Stimulated activated naive CD8-positive, alpha-beta T cell treated with anti-CD3 and anti-CD28 coated beads, Interleukin-15, Interleukin-2, amounts not matched to agents 100 U/mL and 50 U/mL, for 24 hours (primary cell): ENCODE measurements at regions not wholly inside any gene's neighbourhood (a gene's known extent, or its start where the extent isn't known, plus 50 kb on each side); places are given as distances from the start of the nearest gene placed in this dataset.
A peak's percentile ranks its signal among the peaks of the same experiment; 100 is the strongest.

ENCODE experiments used
- ATAC-seq: fragments of 150-1000 bp; cut with Tn5 transposase; one replicate; pipeline ENCODE4 v1.10.0; 2021
- DNase-seq: peaks from one replicate; pipeline ENCODE4 v3.0.0; 2021

DNA sequence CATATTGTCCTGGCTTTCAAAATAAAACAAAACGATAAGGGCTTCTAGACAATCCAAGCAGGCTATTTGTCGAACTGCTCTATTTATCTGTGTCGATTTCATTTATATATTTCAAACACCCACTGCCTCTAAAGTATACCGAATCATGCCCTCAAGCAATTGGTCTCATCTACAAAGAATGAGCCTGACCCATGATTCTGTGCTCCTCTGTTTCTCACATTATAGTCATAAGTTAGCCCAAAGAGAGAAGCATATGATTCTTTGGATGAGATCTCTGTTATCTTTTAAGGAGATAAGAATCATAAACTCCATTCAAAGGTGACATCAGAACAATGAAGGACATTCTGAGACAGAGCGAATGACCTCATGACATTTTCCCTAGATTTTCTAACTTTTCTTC is 191.1 kb downstream of the MAP2K6 start:
- ATAC-seq: no peak
- no peak for DNase-seq

DNA sequence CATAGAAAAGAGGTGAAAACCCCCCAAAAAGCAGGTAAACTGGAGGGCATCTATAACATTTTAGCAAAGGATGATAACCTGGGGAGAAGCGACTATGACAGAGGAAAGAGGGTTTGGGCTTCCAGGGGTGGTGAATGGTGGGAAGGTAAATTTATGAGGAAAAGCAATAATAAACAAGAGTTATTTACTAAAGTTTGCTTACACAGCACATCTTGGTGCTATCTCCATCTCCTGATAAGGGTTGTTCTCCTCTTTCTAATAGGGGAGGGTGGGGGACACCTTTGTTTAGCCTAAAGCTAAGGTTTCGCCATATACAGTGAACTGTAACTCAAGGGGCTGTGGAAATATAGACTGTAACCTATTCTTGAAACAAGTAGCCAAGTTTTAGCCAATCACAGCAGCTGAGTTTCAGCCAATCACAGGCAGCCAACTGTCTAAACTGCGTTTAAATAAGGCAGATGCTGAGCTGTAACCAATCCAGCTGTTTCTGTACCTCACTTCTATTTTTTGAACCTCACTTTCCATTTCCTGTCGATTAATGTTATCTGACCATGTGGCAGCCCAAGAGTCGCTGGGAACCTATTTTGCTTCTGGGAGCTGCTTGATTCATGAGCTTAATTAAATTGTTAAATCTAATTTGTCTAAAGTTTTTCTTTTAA is 191.8 kb downstream of the MAP2K6 start:
- ATAC-seq: no peak

DNA sequence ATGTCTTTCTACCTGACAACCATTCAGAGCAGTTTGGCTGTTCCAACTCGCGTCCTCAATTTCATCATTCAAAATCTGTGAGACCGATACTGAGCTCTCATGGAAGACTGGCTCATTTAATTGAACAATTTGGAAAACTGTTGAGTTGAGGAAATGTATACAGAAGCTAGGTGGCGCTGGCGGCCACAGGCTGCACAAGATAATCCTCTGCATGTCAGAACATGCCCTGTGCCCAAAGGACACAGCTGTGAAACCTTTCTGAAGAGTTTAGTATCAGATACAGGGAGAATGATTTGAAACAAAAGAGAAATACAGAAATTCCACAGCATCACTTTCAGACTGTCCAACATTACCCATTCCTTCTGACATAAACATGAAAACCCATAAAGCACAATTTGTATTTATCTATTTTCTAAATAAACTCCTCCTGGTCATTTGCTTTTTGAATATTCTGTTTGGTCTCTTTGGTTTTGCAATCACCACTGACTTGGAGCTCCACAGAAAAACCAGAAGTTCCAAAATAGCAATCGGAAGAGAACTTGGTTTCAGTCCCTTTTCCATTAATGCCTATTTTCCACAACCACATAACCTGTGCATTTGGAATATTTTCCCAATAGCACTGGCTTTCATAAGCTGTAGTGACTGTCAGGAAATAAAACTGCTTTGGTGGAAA is 192.8 kb downstream of the MAP2K6 start:
- DNase-seq: peak; percentile 29

More for the DNA sequence above, 191.8 kb downstream of the MAP2K6 start:
- DNase-seq: no peak

DNA sequence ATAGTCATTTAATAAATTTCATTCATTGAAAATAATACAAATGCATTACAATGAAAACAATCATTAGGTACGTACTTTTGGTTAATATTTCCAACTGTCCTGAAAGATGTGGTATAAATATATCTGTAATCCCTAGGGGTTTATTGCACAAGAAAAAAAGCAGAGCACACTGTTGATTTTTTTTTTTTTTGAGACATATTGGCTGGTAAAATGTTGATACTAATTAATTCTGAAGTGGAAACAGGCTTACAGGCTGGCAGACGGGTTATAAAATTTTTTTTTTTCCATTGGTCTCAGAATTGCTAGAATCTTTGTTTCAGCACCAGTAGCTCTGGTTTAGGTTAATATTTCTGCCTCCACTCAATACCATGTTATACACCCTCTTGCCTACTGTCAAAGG is 193.6 kb downstream of the MAP2K6 start:
- ATAC-seq (no peak), DNase-seq (no peak)

More for the DNA sequence above, 192.8 kb downstream of the MAP2K6 start:
- no peak for ATAC-seq

DNA sequence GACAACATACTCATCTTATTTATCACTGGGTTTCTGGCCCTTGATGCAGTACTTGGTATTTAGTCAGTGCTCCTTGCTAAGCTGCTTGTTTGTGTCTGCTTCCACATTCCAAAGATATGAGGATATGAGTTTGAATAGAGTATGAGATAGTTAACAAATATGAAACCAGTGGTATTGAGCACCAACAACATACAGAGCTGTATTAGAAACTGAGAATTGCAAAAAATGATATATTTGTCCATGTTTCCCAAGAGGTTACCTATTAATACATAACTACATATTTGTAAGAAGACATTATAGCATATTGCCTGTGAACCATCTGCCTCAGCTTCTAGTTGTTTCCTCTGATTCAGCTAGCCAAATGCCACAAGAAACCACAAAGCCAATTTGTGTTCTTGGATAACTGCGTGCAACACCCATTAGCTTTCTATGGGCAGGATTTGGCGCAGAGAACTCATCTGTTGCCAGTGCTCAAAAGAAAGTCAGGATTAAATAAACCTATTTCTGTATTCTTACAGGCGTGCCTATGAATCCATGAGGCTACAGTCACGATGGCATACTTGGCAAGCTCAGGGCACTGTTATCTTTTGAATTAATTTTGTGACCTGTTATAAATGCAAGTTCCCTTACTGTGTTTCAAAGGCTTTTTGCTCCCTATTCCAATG is 194.4 kb downstream of the MAP2K6 start:
- ATAC-seq (no peak), DNase-seq (no peak)

DNA sequence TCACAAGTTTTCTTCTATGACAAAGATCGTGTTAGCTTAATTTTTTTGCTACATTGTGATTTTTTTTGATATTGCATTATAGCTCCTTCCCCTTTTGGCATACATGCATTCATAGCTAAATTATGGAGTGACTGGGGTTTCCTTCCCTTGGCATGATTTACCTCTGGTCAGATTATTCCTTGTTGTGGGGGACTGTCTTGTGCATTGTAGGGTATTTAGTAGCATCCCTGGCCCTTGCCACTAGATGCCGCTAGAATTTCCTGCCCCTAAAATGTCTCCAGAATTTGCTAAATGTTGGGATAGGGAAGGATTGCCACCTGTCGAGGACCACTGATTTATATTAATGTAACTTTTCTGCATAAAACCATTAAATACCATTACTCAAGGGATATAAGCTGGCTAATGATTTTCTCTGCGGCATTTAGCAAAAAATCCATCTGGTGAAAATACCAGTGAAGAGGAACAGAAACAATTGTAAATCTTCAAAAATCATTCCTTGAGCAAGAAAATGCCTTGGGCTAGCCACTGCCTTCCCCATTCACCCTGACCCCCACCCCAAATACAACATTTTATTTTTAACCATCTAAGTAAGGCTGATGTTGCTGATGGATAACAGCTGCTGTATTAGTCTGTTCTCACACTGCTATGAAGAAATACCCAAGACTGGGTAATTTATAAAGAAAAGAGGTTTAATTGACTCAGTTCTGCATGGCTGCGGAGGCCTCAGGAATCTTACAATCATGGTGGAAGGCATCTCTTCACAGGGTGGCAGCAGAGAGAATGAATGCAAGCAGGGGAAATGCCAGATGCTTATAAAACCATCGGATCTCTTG is 195.2 kb downstream of the MAP2K6 start:
- ATAC-seq: no peak

DNA sequence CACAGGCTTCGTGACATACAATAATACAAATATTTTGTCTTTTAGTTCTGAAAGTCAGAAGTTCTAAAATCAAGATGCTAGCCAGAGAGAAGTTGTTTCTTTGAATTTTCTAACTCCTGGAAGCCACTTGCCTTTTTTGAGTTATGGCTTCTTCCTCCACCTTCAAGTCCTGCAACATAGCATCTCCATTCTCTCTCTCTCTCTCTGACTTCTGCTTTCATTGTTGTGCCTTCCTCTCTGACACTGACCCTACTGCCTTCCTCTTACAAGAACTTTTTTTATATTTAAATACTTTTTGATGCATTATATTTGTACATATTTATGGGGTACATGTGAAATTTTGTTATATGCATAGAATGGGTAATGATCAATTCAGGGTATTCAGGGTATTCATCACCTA is 205.9 kb downstream of the MAP2K6 start:
- DNase-seq (no peak), ATAC-seq (no peak)

More for the DNA sequence above, 195.2 kb downstream of the MAP2K6 start:
- DNase-seq: no peak

DNA sequence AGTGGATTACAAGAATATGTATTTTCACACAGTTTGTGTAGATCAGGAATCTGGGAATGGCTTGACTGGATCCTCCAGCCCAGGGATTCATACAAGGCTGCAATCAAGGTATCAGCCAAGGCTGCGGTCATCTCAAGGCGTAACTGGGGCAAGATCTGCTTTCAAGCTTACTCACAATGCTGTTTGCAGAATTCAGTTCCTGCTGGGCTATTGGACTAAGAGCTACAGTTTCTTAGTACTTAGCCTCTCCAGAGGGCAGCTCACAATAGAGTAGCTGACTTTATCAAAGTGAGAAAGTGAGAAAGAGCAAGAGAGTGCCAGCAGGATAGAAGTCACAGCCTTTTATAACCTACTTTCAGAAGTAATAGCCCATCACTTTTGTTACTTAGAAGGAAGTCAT is 211.0 kb downstream of the MAP2K6 start:
- ATAC-seq (no peak), DNase-seq (no peak)

DNA sequence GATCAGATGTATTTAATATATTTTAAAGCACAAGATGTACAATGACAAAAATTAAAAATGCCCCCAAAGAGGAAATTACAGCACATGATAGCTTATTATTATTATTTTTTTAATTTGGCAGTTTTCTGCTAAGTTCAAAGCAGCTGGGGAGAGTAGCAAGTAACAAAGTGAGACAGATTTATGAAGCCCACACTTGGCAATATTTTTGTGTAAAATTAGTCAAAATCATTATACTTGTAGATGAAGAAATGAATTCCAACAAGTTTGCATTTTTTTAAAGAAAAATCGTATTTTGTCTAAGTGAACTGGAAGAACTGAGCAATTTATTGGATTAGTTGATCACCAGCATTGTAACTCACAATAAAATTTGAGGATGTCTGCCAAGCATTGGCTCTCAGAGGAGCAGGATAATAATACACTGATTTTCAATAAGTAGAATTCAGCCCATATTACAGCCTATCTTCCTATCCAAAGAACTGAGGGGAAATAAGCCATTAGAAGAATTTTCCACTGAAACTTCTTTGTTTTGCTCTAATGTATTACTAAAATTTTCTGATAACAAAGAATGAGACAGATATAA is 215.6 kb downstream of the MAP2K6 start:
- DNase-seq (no peak), ATAC-seq (no peak)

DNA sequence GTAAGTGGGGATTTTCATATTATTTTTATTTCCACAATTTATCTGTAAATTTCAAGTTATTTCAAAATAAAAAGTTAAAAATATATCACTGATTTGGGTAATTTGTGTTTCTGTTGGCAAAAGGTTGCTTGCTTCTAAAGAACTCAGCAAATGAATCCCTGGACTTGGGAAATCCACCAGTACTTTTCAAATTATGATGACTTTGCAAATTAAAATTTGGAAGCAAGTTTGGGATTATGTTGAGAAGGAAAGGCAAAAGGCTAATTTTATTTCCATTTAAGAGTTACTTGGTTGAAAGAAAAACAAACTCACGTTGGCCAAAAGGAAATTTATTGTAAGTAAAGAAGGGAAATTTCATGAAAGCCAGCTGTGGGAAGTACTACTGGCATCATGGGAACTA is 220.3 kb downstream of the MAP2K6 start:
- DNase-seq (no peak), ATAC-seq (no peak)

DNA sequence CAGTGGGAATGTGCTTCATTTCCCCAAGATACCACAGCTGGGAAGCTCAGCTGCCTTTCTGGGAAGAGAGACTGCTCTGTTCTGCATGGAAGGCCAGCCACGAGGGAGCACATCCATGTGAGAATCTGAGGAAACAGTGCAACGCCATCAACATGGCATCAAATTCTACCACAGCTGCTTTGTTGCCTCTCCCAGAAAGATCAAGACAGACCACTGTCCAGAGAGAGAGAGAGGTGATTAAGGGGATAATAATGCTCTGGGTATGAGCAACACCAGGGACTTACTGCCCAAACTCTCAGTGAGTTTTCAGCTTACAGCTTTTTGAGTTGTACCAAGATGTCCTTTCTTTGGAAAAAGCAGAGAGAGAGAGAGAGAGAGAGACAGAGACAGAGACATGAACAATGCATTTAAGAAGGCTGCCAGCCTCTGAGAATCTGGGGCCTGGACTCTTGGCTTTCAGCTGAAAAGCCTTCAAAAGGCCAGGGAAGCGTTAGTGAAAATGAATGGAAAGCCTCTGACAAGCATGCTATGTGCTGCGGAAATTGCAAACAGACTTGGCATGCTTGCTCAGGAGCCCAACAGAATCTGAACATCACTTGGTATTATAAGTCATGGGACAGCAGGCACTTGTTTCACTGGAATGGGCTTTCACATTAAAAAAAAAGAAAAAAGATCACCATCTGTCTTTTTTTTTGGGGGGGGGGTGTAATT is 223.1 kb downstream of the MAP2K6 start:
- ATAC-seq (no peak), DNase-seq (no peak)

DNA sequence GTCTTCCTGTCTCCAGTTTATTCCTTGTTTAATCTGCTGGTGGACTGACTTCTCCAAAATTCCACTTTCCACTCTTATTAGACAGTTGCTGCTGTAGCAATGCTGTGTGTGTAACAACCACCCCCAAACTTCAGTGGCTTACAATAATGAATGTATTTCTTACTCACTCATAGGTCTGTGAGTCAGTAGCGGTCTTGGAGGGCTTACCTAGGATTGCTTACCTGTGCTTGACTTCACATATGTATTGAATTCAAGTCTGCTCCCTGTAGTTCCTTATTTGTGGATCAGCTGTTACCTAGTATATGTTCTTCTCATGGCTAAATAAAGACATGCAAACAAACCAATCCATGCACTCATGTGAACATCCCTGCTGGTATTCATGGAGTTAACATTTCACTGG is 224.6 kb downstream of the MAP2K6 start:
- ATAC-seq (no peak), DNase-seq (no peak)

DNA sequence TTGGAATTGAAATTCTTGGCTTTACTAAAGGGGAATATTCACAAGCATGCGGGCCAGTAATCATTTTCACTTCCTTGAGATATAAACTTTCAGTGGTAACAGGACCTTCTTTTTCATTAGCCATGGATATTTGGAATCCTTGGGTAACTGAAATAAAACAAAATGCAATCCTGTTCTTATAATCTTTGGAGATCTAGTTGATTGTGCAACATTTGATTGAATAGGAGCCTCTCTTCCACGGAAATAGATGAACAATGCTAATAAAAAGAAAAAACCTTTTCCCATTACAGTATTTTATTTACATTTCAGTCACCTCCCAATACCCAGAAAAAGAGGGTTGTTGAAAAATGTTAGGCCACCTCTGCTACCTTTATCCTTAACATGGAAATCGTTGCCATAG is 225.6 kb downstream of the MAP2K6 start:
- DNase-seq (no peak), ATAC-seq (no peak)

DNA sequence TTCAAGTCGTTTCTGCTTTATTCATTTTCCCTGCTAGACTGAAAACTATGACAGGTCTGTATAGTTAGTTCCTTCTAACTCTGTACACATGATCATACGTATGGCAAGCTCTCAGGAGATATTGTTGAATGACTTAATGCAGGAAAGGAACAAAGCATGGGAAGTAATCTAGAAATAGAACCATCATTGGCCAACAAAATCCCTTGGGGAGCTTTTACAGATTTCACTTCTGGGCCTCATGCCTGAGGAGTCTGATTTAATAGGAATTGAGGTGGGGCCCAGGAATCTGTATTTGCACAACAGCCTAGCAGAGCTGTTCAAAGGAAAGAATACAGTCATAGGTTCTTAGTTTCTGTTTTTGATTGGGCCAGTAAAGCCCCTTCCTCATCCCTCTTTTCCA is 229.2 kb downstream of the MAP2K6 start:
- ATAC-seq (no peak), DNase-seq (no peak)

DNA sequence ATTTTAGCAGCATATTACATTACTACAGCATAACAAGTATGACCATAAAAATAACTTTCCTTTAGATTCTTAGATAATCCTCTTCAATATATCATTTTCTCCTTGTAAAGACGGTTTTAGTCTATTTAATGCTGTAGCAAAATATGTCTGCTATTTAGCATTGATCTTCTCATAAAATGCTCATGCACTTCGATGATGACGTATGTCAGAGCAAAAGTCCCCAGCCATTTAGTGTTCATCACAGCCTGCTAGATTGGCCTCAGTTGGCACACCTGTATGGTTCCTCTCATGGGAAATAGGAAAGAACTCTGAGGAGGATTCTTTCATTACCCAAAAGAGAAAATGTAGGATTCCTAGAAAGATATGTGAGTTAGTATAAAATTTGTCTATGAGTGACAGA is 232.2 kb downstream of the MAP2K6 start:
- ATAC-seq (no peak), DNase-seq (no peak)

DNA sequence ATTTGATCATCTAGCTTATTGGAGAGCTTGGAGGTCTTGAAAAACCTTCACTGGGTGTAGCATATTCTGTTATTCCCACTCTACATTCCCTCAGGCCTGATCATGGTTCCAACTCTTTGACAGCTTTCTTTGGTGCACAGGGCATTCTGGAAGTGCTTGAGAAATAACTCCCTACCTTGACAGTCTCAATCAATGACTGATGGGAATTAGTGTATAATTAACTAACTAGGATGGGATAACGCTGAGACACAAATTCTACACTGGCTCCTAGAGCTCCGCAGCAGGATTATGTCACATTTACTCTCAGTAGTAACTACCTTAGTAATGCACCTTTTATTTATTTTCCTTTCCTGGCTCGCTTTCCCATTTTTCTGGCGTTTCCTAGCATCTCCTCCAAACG is 236.4 kb downstream of the MAP2K6 start:
- no peak for ATAC-seq
- no peak for DNase-seq

DNA sequence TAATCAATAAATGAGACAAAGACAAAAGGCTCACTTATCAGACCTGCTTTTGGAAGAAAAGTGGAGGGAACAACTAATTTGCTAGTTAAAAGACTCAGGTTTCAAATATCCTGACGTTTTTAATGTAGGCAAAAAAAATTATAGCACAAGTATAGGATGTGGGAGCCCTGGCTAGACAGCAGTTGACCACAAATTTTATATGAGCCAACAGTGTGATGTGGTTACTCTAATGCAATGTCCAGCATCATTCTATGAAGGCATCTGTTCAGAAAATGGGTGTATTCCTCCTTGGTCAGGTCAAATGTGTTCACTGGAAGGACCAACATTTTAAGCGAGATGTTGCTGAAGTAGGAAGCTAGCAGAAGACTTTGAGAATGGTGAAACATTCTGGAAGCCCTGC is 237.4 kb downstream of the MAP2K6 start:
- ATAC-seq (no peak), DNase-seq (no peak)

DNA sequence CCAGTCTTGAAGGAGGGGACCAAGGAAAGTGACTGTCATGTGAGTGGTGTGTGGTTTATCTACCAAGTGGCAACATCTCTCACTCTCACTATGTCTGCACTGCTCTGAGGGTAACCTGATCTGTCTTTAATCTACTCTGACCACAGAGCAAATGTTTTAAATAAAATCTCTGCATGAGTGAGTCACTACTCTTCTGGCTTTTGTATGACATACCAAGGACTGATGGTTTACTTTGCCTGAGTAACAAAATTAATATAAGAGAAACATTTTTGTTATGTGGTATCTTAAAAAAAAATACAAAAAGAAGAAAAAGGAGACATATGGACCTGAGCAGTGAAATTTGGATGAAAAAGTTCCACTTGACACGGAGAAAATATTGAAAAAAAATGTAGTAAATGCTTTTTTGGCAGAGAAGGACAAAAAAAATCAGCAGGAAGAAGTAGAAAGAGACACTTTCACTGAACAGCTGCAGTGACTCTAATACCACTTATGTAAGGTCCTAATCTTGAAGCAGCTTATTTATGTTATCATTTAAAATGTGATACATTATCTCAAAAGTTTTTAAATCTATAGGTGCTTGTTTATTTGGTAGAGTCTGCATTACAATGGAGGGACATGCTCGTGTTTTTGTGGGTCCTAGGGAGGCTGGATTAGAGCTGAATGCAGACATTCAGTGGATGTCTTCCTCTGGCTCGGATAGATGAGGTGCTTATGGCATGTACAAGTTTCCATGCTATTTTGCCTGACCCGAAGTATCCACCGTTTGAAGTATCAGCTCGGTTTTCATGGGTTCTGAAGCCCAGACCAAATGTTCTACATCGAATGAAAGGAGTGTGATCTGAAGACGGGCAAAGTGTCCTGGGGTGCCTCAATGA is 240.7 kb downstream of the MAP2K6 start:
- peak; percentile 55 for ATAC-seq
- no peak for DNase-seq

DNA sequence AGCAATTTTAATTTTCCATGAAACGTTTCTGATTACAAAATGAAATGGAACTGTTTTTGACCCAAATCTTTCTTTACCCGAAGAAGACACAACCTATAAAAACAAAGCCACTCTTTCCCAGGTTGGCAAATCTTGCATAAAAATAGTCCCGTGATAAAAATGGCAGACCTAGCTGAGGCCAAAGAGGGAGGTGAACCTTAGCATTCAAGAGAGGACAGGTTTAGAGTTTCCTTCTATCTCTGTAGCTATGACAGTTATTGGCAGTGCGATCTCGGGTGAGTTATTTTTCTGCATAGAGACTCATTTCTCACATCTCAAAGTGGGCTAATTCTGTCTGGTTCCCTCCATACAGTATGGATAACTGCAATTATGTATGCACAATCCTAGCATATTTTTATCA is 241.4 kb downstream of the MAP2K6 start:
- no peak for ATAC-seq
- no peak for DNase-seq

DNA sequence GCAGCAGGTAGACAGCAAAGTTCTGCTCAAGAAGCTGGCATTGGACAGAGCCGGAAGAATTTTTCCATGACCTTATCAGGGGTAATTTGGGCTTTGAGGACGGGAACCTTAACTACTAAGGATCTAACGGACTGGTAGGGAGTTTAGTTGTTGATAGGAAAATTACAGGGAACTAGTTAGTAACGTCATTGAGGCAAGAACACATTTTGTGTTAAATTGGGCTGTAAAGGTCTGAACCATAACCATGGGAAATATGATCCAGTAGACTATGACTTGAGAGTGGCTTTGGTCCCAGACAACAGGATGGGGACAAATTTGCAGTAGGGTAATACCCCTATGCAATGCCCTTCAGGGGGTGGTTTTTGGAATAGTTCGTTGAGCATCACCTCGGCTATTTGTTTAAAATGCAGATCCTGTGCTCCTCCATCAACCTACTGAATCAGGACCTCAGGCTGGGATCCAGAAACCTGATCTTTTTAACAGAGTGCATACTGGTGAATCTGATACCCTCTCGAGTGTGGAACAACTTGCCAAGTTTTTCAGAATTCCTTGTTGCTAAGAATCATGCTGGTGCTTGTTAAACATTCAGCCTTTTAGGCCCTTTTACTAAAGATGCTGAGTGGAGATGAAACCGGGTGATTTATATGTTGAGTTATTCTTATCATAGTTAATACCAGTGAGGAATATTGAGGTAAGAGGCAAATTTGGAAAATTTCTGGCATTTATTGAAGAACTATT is 255.1 kb downstream of the MAP2K6 start:
- ATAC-seq: no peak
- no peak for DNase-seq
